GM23338 (cell line): ENCODE measurements at regions not wholly inside any gene's neighbourhood (a gene's known extent, or its start where the extent isn't known, plus 50 kb on each side); places are given as distances from the start of the nearest gene placed in this dataset.

Experiments used
- ATAC-seq: fragments of 200-7000 bp; cut with Tn5 transposase; 3 replicates; pipeline ENCODE4 v1.9.1; 2020
- DNase-seq: peaks from one replicate; pipeline ENCODE4 v3.0.0-alpha.2; 2015; ENCODE audit warnings: low spot score
- H2AFZ ChIP-seq: fragments of 200-600 bp; sonication (generic); 2 replicates; pipeline ENCODE4 v1.8.0; 2016; ENCODE audit warnings: antibody characterized with exemption, mild to moderate bottlenecking, moderate library complexity
- H3F3A ChIP-seq: fragments of 200-600 bp; sonication (generic); replicated peaks from 2 replicates; pipeline ENCODE4 v1.8.0; 2017; ENCODE audit warnings: antibody characterized with exemption, mixed run types, low read depth
- H3K27ac ChIP-seq: fragments of 200-600 bp; sonication (generic); 2 replicates; pipeline ENCODE4 v1.6.1; 2016; ENCODE audit warnings: low read depth
- H3K27me3 ChIP-seq: fragments of 200-600 bp; sonication (generic); 2 replicates; pipeline ENCODE4 v1.8.0; 2016; ENCODE audit warnings: mild to moderate bottlenecking, mixed run types, moderate library complexity; ENCODE audit not compliant: insufficient read depth
- H3K36me3 ChIP-seq: fragments of 200-600 bp; sonication (generic); 2 replicates; pipeline ENCODE4 v1.8.0; 2016; ENCODE audit warnings: mild to moderate bottlenecking; ENCODE audit not compliant: insufficient read depth
- H3K4me1 ChIP-seq: fragments of 200-600 bp; sonication (generic); 2 replicates; pipeline ENCODE4 v1.8.0; 2016; ENCODE audit warnings: mild to moderate bottlenecking, moderate library complexity; ENCODE audit not compliant: insufficient read depth
- H3K4me2 ChIP-seq: fragments of 200-600 bp; sonication (generic); 2 replicates; pipeline ENCODE4 v1.7.1; 2017; ENCODE audit warnings: mixed run types
- H3K4me3 ChIP-seq: fragments of 200-600 bp; sonication (generic); 2 replicates; pipeline ENCODE4 v1.6.1; 2016; ENCODE audit warnings: mixed run types
- H3K79me2 ChIP-seq: fragments of 200-600 bp; sonication (generic); replicated peaks from 2 replicates; pipeline ENCODE4 v1.8.0; 2017; ENCODE audit warnings: mild to moderate bottlenecking; ENCODE audit not compliant: insufficient read depth
- H3K9me2 ChIP-seq: fragments of 200-600 bp; sonication (generic); 2 replicates; pipeline ENCODE4 v1.8.0; 2017; ENCODE audit not compliant: insufficient read depth
- H4K20me1 ChIP-seq: fragments of 200-600 bp; sonication (generic); replicated peaks from 2 replicates; pipeline ENCODE4 v1.8.0; 2017; ENCODE audit warnings: mild to moderate bottlenecking; ENCODE audit not compliant: insufficient read depth
- H3K27ac Mint-ChIP-seq: 2 replicates; pipeline ENCODE4 v1.8.0; 2020; ENCODE audit warnings: inconsistent platforms, mild to moderate bottlenecking, moderate library complexity, mixed read lengths
- H3K27me3 Mint-ChIP-seq: 3 replicates; pipeline ENCODE4 v1.8.0; 2022; ENCODE audit warnings: low read depth, mild to moderate bottlenecking, moderate library complexity, mixed read lengths, inconsistent platforms; ENCODE audit not compliant: insufficient read depth, poor library complexity
- H3K36me3 Mint-ChIP-seq: 3 replicates; pipeline ENCODE4 v1.8.0; 2021; ENCODE audit warnings: low read depth, mild to moderate bottlenecking, inconsistent platforms, moderate library complexity, mixed read lengths
- H3K4me1 Mint-ChIP-seq: 3 replicates; pipeline ENCODE4 v1.8.0; 2020; ENCODE audit warnings: mild to moderate bottlenecking, inconsistent platforms, mixed read lengths
- H3K4me3 Mint-ChIP-seq: 3 replicates; pipeline ENCODE4 v1.8.0; 2021; ENCODE audit warnings: moderate library complexity, mild to moderate bottlenecking, inconsistent platforms, mixed read lengths
- H3K9me3 Mint-ChIP-seq: 3 replicates; pipeline ENCODE4 v1.8.0; 2020; ENCODE audit warnings: moderate library complexity, mild to moderate bottlenecking, inconsistent platforms, mixed read lengths
- CREB1 ChIP-seq: fragments of 250-450 bp; sonication (Bioruptor Pico); IDR thresholded peaks from 2 replicates; pipeline ENCODE4 v1.5.0; 2020; ENCODE audit warnings: low read depth, mild to moderate bottlenecking, moderate library complexity
- CTCF ChIP-seq, 2 experiments: fragments of 200-600 bp in 1 of 2; sonication (generic) in 1 of 2; conservative IDR thresholded peaks; 2 replicates each; pipeline versions ENCODE4 v1.5.1 to v1.6.1; 2016 to 2017; ENCODE audit warnings: antibody characterized with exemption in 2 of 2, low read depth in 2 of 2, mild to moderate bottlenecking in 2 of 2, moderate library complexity in 1 of 2
- ETS1 ChIP-seq: IDR thresholded peaks from 2 replicates; pipeline ENCODE4 v1.6.1; 2016; ENCODE audit warnings: antibody characterized with exemption
- EZH2 ChIP-seq: fragments of 200-600 bp; sonication (generic); IDR thresholded peaks from one replicate; pipeline ENCODE4 v1.8.0; 2017; ENCODE audit warnings: antibody characterized with exemption, mild to moderate bottlenecking, low read depth; ENCODE audit not compliant: unreplicated experiment
- EZH2phosphoT487 ChIP-seq: fragments of 200-600 bp; sonication (generic); IDR thresholded peaks from one replicate; pipeline ENCODE4 v1.8.1; 2018; ENCODE audit warnings: antibody characterized with exemption; ENCODE audit not compliant: unreplicated experiment
- JUNB ChIP-seq: IDR thresholded peaks from one replicate; pipeline ENCODE4 v1.6.1; 2016; ENCODE audit warnings: antibody characterized with exemption; ENCODE audit not compliant: unreplicated experiment
- NANOG ChIP-seq: IDR thresholded peaks from 2 replicates; pipeline ENCODE4 v1.6.1; 2016; ENCODE audit warnings: antibody characterized with exemption, borderline replicate concordance
- POLR2AphosphoS5 ChIP-seq: IDR thresholded peaks from 2 replicates; pipeline ENCODE4 v1.6.1; 2016; ENCODE audit warnings: antibody characterized with exemption, low read depth
- REST ChIP-seq: IDR thresholded peaks from one replicate; pipeline ENCODE4 v1.6.1; 2018; ENCODE audit warnings: antibody characterized with exemption; ENCODE audit not compliant: unreplicated experiment
- STAT1 ChIP-seq: IDR thresholded peaks from one replicate; pipeline ENCODE4 v1.6.1; 2016; ENCODE audit warnings: antibody characterized with exemption; ENCODE audit not compliant: unreplicated experiment
- ZNF114 ChIP-seq: fragments of 250-450 bp; sonication (Bioruptor Pico); IDR thresholded peaks from 2 replicates; pipeline ENCODE4 v1.5.0; 2020; ENCODE audit warnings: mild to moderate bottlenecking, moderate library complexity
- ZNF331 ChIP-seq: fragments of 250-450 bp; sonication (Bioruptor Pico); IDR thresholded peaks from 2 replicates; pipeline ENCODE4 v1.5.0; 2020; ENCODE audit warnings: low read depth, mild to moderate bottlenecking, moderate library complexity
- ZNF462 ChIP-seq: fragments of 250-450 bp; sonication (Bioruptor Pico); IDR thresholded peaks from 2 replicates; pipeline ENCODE4 v1.5.0; 2020; ENCODE audit warnings: mild to moderate bottlenecking, moderate library complexity

GRCh38 chr1:101308935-101309333, 72.1 kb downstream of the S1PR1 start:
- no peaks in the 10 kb centered on the region for H3K79me2 ChIP-seq
- no peak overlapping the region for H3K27ac Mint-ChIP-seq
- peak overlapping the region; percentile 82; the same call in 1 of the 2 replicates for H3K4me2 ChIP-seq
- no peaks in the 10 kb centered on the region for H3K9me2 ChIP-seq
- H3K36me3 ChIP-seq = no peaks in the 10 kb centered on the region
- H3K27ac ChIP-seq = no peak overlapping the region
- no peaks in the 10 kb centered on the region for H4K20me1 ChIP-seq
- H3K9me3 Mint-ChIP-seq = no peaks in the 10 kb centered on the region; the same call in 2 of the 3 replicates
- H3F3A ChIP-seq = no peaks in the 10 kb centered on the region
- peak overlapping the region; percentile 61; the same call in 1 of the 2 replicates for H3K4me3 ChIP-seq
- no peaks in the 10 kb centered on the region for H3K36me3 Mint-ChIP-seq
- peak overlapping the region; percentile 96 for H2AFZ ChIP-seq
- H3K4me3 Mint-ChIP-seq = peak overlapping the region; percentile 71; the same call in 1 of the 3 replicates
- peaks cover 29% of the 10 kb centered on the region for H3K4me1 Mint-ChIP-seq
- DNase-seq = peak; percentile 56
- H3K27me3 ChIP-seq = no peaks in the 10 kb centered on the region
- no peaks in the 10 kb centered on the region for H3K27me3 Mint-ChIP-seq
- TF ChIP-seq STAT1 = no peak
- TF ChIP-seq ZNF331 (CRISPR knock-in tag) = no peak
- no peak for TF ChIP-seq EZH2
- TF ChIP-seq ETS1 = no peak
- TF ChIP-seq CREB1 = no peak
- no peak for TF ChIP-seq NANOG
- TF ChIP-seq JUNB = no peak
- TF ChIP-seq CTCF (conservative IDR thresholded peaks at IDR 0.05; ENCODE audit: low read depth in 2 of 2) = no peak
- no peak for TF ChIP-seq POLR2AphosphoS5
- no peak for TF ChIP-seq REST
- TF ChIP-seq ZNF114 (CRISPR knock-in tag) = no peak
- no peak for TF ChIP-seq ZNF462 (CRISPR knock-in tag)
- no peak for TF ChIP-seq EZH2phosphoT487
- ATAC-seq = peak; percentile 63
- peaks cover 15% of the 10 kb centered on the region for H3K4me1 ChIP-seq
